ENCODE measurements at regions not wholly inside any gene's neighbourhood (a gene's known extent, or its start where the extent isn't known, plus 50 kb on each side); places are given as distances from the start of the nearest gene placed in this dataset.
"Not testable (repeated sequence)": the region's sequence is repeated elsewhere in the genome, so short reads cannot be mapped to it uniquely, and the experiment has no call there.

- H3K36me3 ChIP-seq (ENCODE audit: insufficient read depth, low read length), result no peaks in the 10 kb centered on the region
- H3K4me3 ChIP-seq (ENCODE audit: low read length), result no peak overlapping the region
- H3K9ac ChIP-seq (ENCODE audit: low read depth, low read length), result no peak overlapping the region
- peak overlapping the region; percentile 47 for H3K4me2 ChIP-seq (ENCODE audit: low read length)
- no peaks in the 10 kb centered on the region for H3K9me3 ChIP-seq (replicated peaks; ENCODE audit: low read length)
- peaks cover 19% of the 10 kb centered on the region for H3K27me3 ChIP-seq (ENCODE audit: control insufficient read depth, insufficient read depth, low read length)
- H3K4me1 ChIP-seq (ENCODE audit: control insufficient read depth, insufficient read depth, low read length), result peaks cover 11% of the 10 kb centered on the region
Measured at GRCh38 chr3:186452517-186452916, 90.5 kb upstream of the DGKG start.

- Histone ChIP-seq H3K4me1 (ENCODE audit: control insufficient read depth, insufficient read depth, low read length) (peaks cover 11% of the 10 kb centered on the region), H3K4me3 (ENCODE audit: low read length) (no peak overlapping the region), H3K36me3 (ENCODE audit: insufficient read depth, low read length) (no peaks in the 10 kb centered on the region), H3K4me2 (ENCODE audit: low read length) (no peak overlapping the region), H3K9me3 (replicated peaks; ENCODE audit: low read length) (no peaks in the 10 kb centered on the region), H3K27me3 (ENCODE audit: control insufficient read depth, insufficient read depth, low read length) (peaks cover 15% of the 10 kb centered on the region), H3K9ac (ENCODE audit: low read depth, low read length) (no peak overlapping the region)
Measured at GRCh38 chr3:186451371-186451770, 89.3 kb upstream of the DGKG start.

GRCh38 chr3:186444974-186445373 is 82.9 kb upstream of the DGKG start:
- Histone ChIP-seq H3K9me3 (replicated peaks; ENCODE audit: low read length) (no peaks in the 10 kb centered on the region), H3K27me3 (ENCODE audit: control insufficient read depth, insufficient read depth, low read length) (peaks cover 8% of the 10 kb centered on the region), H3K4me3 (ENCODE audit: low read length) (no peak overlapping the region), H3K36me3 (ENCODE audit: insufficient read depth, low read length) (no peaks in the 10 kb centered on the region), H3K4me1 (ENCODE audit: control insufficient read depth, insufficient read depth, low read length) (no peaks in the 10 kb centered on the region), H3K9ac (ENCODE audit: low read depth, low read length) (no peak overlapping the region), H3K4me2 (ENCODE audit: low read length) (no peak overlapping the region)

GRCh38 chr3:186444288-186444687 is 82.3 kb upstream of the DGKG start:
- no peak overlapping the region for H3K4me2 ChIP-seq (ENCODE audit: low read length)
- H3K9ac ChIP-seq (ENCODE audit: low read depth, low read length), result no peak overlapping the region
- no peaks in the 10 kb centered on the region for H3K4me1 ChIP-seq (ENCODE audit: control insufficient read depth, insufficient read depth, low read length)
- H3K4me3 ChIP-seq (ENCODE audit: low read length), result no peak overlapping the region
- peaks cover 8% of the 10 kb centered on the region for H3K27me3 ChIP-seq (ENCODE audit: control insufficient read depth, insufficient read depth, low read length)
- H3K36me3 ChIP-seq (ENCODE audit: insufficient read depth, low read length), result no peaks in the 10 kb centered on the region
- H3K9me3 ChIP-seq (replicated peaks; ENCODE audit: low read length), result no peaks in the 10 kb centered on the region

GRCh38 chr3:186442979-186443378 is 80.9 kb upstream of the DGKG start:
- H3K4me2 ChIP-seq (ENCODE audit: low read length); H3K9me3 ChIP-seq (replicated peaks; ENCODE audit: low read length); H3K27me3 ChIP-seq (ENCODE audit: control insufficient read depth, insufficient read depth, low read length); H3K4me3 ChIP-seq (ENCODE audit: low read length); H3K4me1 ChIP-seq (ENCODE audit: control insufficient read depth, insufficient read depth, low read length); H3K36me3 ChIP-seq (ENCODE audit: insufficient read depth, low read length); H3K9ac ChIP-seq (ENCODE audit: low read depth, low read length): not testable (repeated sequence)

- Histone ChIP-seq H3K36me3 (ENCODE audit: insufficient read depth, low read length) (no peaks in the 10 kb centered on the region), H3K4me3 (ENCODE audit: low read length) (no peak overlapping the region), H3K4me1 (ENCODE audit: control insufficient read depth, insufficient read depth, low read length) (no peaks in the 10 kb centered on the region), H3K9ac (ENCODE audit: low read depth, low read length) (no peak overlapping the region), H3K9me3 (replicated peaks; ENCODE audit: low read length) (no peaks in the 10 kb centered on the region), H3K4me2 (ENCODE audit: low read length) (no peak overlapping the region), H3K27me3 (ENCODE audit: control insufficient read depth, insufficient read depth, low read length) (peaks cover under 1% of the 10 kb centered on the region)
Measured at GRCh38 chr3:186442162-186442561, 80.1 kb upstream of the DGKG start.

GRCh38 chr3:186440891-186441290 is 78.9 kb upstream of the DGKG start:
- H3K36me3 ChIP-seq (ENCODE audit: insufficient read depth, low read length), result no peaks in the 10 kb centered on the region
- H3K4me2 ChIP-seq (ENCODE audit: low read length), result no peak overlapping the region
- no peaks in the 10 kb centered on the region for H3K9me3 ChIP-seq (replicated peaks; ENCODE audit: low read length)
- H3K4me1 ChIP-seq (ENCODE audit: control insufficient read depth, insufficient read depth, low read length), result no peaks in the 10 kb centered on the region
- H3K9ac ChIP-seq (ENCODE audit: low read depth, low read length), result no peak overlapping the region
- no peak overlapping the region for H3K4me3 ChIP-seq (ENCODE audit: low read length)
- no peaks in the 10 kb centered on the region for H3K27me3 ChIP-seq (ENCODE audit: control insufficient read depth, insufficient read depth, low read length)

- H3K4me1 ChIP-seq (ENCODE audit: control insufficient read depth, insufficient read depth, low read length), result no peaks in the 10 kb centered on the region
- no peak overlapping the region for H3K4me3 ChIP-seq (ENCODE audit: low read length)
- H3K27me3 ChIP-seq (ENCODE audit: control insufficient read depth, insufficient read depth, low read length), result no peaks in the 10 kb centered on the region
- H3K9ac ChIP-seq (ENCODE audit: low read depth, low read length), result no peak overlapping the region
- H3K4me2 ChIP-seq (ENCODE audit: low read length), result no peak overlapping the region
- no peaks in the 10 kb centered on the region for H3K9me3 ChIP-seq (replicated peaks; ENCODE audit: low read length)
- no peaks in the 10 kb centered on the region for H3K36me3 ChIP-seq (ENCODE audit: insufficient read depth, low read length)
Measured at GRCh38 chr3:186439725-186440124, 77.7 kb upstream of the DGKG start.

GRCh38 chr3:186435332-186435731 is 73.3 kb upstream of the DGKG start:
- not testable (repeated sequence) for H3K36me3 ChIP-seq (ENCODE audit: insufficient read depth, low read length); H3K4me2 ChIP-seq (ENCODE audit: low read length); H3K27me3 ChIP-seq (ENCODE audit: control insufficient read depth, insufficient read depth, low read length); H3K4me1 ChIP-seq (ENCODE audit: control insufficient read depth, insufficient read depth, low read length); H3K9ac ChIP-seq (ENCODE audit: low read depth, low read length); H3K4me3 ChIP-seq (ENCODE audit: low read length); H3K9me3 ChIP-seq (replicated peaks; ENCODE audit: low read length)

GRCh38 chr3:186432944-186433732 is 71.1 kb upstream of the DGKG start:
- Histone ChIP-seq H3K4me3 (ENCODE audit: low read length) (no peak overlapping the region), H3K27me3 (ENCODE audit: control insufficient read depth, insufficient read depth, low read length) (no peaks in the 10 kb centered on the region), H3K9me3 (replicated peaks; ENCODE audit: low read length) (no peaks in the 10 kb centered on the region), H3K36me3 (ENCODE audit: insufficient read depth, low read length) (no peaks in the 10 kb centered on the region), H3K4me2 (ENCODE audit: low read length) (no peak overlapping the region), H3K4me1 (ENCODE audit: control insufficient read depth, insufficient read depth, low read length) (no peaks in the 10 kb centered on the region), H3K9ac (ENCODE audit: low read depth, low read length) (no peak overlapping the region)

- no peak overlapping the region for H3K9ac ChIP-seq (ENCODE audit: low read depth, low read length)
- no peak overlapping the region for H3K4me2 ChIP-seq (ENCODE audit: low read length)
- no peaks in the 10 kb centered on the region for H3K27me3 ChIP-seq (ENCODE audit: control insufficient read depth, insufficient read depth, low read length)
- H3K4me1 ChIP-seq (ENCODE audit: control insufficient read depth, insufficient read depth, low read length), result peaks cover 6% of the 10 kb centered on the region
- no peaks in the 10 kb centered on the region for H3K9me3 ChIP-seq (replicated peaks; ENCODE audit: low read length)
- H3K36me3 ChIP-seq (ENCODE audit: insufficient read depth, low read length), result no peaks in the 10 kb centered on the region
- no peak overlapping the region for H3K4me3 ChIP-seq (ENCODE audit: low read length)
Measured at GRCh38 chr3:186432189-186432588, 70.2 kb upstream of the DGKG start.

- peaks cover 6% of the 10 kb centered on the region for H3K4me1 ChIP-seq (ENCODE audit: control insufficient read depth, insufficient read depth, low read length)
- H3K27me3 ChIP-seq (ENCODE audit: control insufficient read depth, insufficient read depth, low read length), result no peaks in the 10 kb centered on the region
- H3K36me3 ChIP-seq (ENCODE audit: insufficient read depth, low read length), result no peaks in the 10 kb centered on the region
- no peaks in the 10 kb centered on the region for H3K9me3 ChIP-seq (replicated peaks; ENCODE audit: low read length)
- H3K4me3 ChIP-seq (ENCODE audit: low read length), result no peak overlapping the region
- H3K4me2 ChIP-seq (ENCODE audit: low read length), result no peak overlapping the region
- no peak overlapping the region for H3K9ac ChIP-seq (ENCODE audit: low read depth, low read length)
Measured at GRCh38 chr3:186427627-186428281, 65.7 kb upstream of the DGKG start.
